GM12891 (cell line): ENCODE measurements at regions not wholly inside any gene's neighbourhood (a gene's known extent, or its start where the extent isn't known, plus 50 kb on each side); places are given as distances from the start of the nearest gene placed in this dataset.

Source experiments
- DNase-seq: peaks from one replicate; pipeline ENCODE4 v3.0.0; 2011; ENCODE audit warnings: low spot score; ENCODE audit not compliant: insufficient read length
- FAIRE-seq: peaks from 2 replicates; lab custom pipeline; 2011; peaks lifted over from hg19 to GRCh38; lab: Jason Lieb, UNC
- PAX5 ChIP-seq: IDR thresholded peaks from 2 replicates; pipeline ENCODE4 v1.6.1; 2011; ENCODE audit warnings: low read length, moderate library complexity, mild to moderate bottlenecking; ENCODE audit not compliant: insufficient read depth, severe bottlenecking
- POLR2A ChIP-seq: IDR thresholded peaks from 2 replicates; pipeline ENCODE4 v1.6.1; 2011; ENCODE audit warnings: low read depth, low read length, control low read depth
- POLR2AphosphoS5 ChIP-seq: IDR thresholded peaks from 2 replicates; pipeline ENCODE4 v1.6.1; 2011; ENCODE audit warnings: low read depth, low read length, control low read depth
- POU2F2 ChIP-seq: IDR thresholded peaks from 2 replicates; pipeline ENCODE4 v1.6.1; 2011; ENCODE audit warnings: low read depth, mild to moderate bottlenecking, control low read depth, low read length, moderate library complexity
- SPI1 ChIP-seq: IDR thresholded peaks from 2 replicates; pipeline ENCODE4 v1.6.1; 2011; ENCODE audit warnings: low read depth, low read length, control low read depth
- TAF1 ChIP-seq: IDR thresholded peaks from 2 replicates; pipeline ENCODE4 v1.6.1; 2011; ENCODE audit warnings: low read depth, low read length, control low read depth

GRCh38 chr15:96406701-96407100 is 76.2 kb downstream of the NR2F2 start:
- DNase-seq (no peak), FAIRE-seq (no peak)
- TF ChIP-seq POLR2A: no peak
- no peak for TF ChIP-seq TAF1
- no peak for TF ChIP-seq POU2F2
- TF ChIP-seq PAX5: no peak
- TF ChIP-seq SPI1: no peak
- TF ChIP-seq POLR2AphosphoS5: no peak

GRCh38 chr15:96407482-96407881 is 77.0 kb downstream of the NR2F2 start:
- TF ChIP-seq TAF1: no peak
- no peak for TF ChIP-seq POU2F2
- TF ChIP-seq PAX5: no peak
- no peak for TF ChIP-seq POLR2AphosphoS5
- TF ChIP-seq POLR2A: no peak
- no peak for TF ChIP-seq SPI1
- FAIRE-seq: no peak
- no peak for DNase-seq

GRCh38 chr15:96408591-96409183 is 78.2 kb downstream of the NR2F2 start:
- FAIRE-seq (no peak), DNase-seq (no peak)
- no peak for TF ChIP-seq POLR2AphosphoS5
- no peak for TF ChIP-seq PAX5
- TF ChIP-seq TAF1: no peak
- TF ChIP-seq POLR2A: no peak
- no peak for TF ChIP-seq SPI1
- no peak for TF ChIP-seq POU2F2

GRCh38 chr15:96409215-96410138 is 79.0 kb downstream of the NR2F2 start:
- FAIRE-seq (no peak), DNase-seq (no peak)
- no peak for TF ChIP-seq POLR2A
- TF ChIP-seq SPI1: no peak
- TF ChIP-seq PAX5: no peak
- TF ChIP-seq POLR2AphosphoS5: no peak
- TF ChIP-seq TAF1: no peak
- TF ChIP-seq POU2F2: no peak

GRCh38 chr15:96410175-96411055 is 79.9 kb downstream of the NR2F2 start:
- FAIRE-seq (no peak), DNase-seq (no peak)
- TF ChIP-seq TAF1 (no peak), PAX5 (no peak), POLR2AphosphoS5 (no peak), SPI1 (no peak), POU2F2 (no peak), POLR2A (no peak)

- FAIRE-seq (no peak), DNase-seq (no peak)
- TF ChIP-seq POLR2AphosphoS5 (no peak), POLR2A (no peak), POU2F2 (no peak), TAF1 (no peak), PAX5 (no peak), SPI1 (no peak)
Observed at GRCh38 chr15:96411056-96412031, 80.8 kb downstream of the NR2F2 start.

- FAIRE-seq: no peak
Observed at GRCh38 chr15:96412045-96412905, 81.8 kb downstream of the NR2F2 start.

More at GRCh38 chr15:96412045-96412905, 81.8 kb downstream of the NR2F2 start:
- DNase-seq: no peak
- TF ChIP-seq POLR2AphosphoS5: no peak
- no peak for TF ChIP-seq POLR2A
- no peak for TF ChIP-seq TAF1
- no peak for TF ChIP-seq POU2F2
- TF ChIP-seq SPI1: no peak
- no peak for TF ChIP-seq PAX5
